ENCODE measurements at regions not wholly inside any gene's neighbourhood (a gene's known extent, or its start where the extent isn't known, plus 50 kb on each side); places are given as distances from the start of the nearest gene placed in this dataset.

- H3K9me3 Mint-ChIP-seq = no peaks in the 10 kb centered on the region
- ATAC-seq (ENCODE audit: low read depth in 2 of 2) (no peak), DNase-seq (no peak)
These were observed 221.4 kb upstream of the SUCLG2 start for GRCh38 chr3:67875858-67876257.

GRCh38 chr3:67875338-67875737, 220.9 kb upstream of the SUCLG2 start:
- Mint-ChIP-seq H3K9me3 (no peaks in the 10 kb centered on the region), H3K36me3 (no peaks in the 10 kb centered on the region), H3K4me3 (no peak overlapping the region), H3K27ac (no peak overlapping the region), H3K27me3 (peaks cover 0 to 11% (median 0%) of the 10 kb centered on the region in 3 donors), H3K4me1 (no peaks in the 10 kb centered on the region)
- DNase-seq = no peak
- ATAC-seq (ENCODE audit: low read depth in 2 of 2) = no peak

More at GRCh38 chr3:67875858-67876257, 221.4 kb upstream of the SUCLG2 start:
- no peak overlapping the region for H3K4me3 Mint-ChIP-seq
- H3K27me3 Mint-ChIP-seq = peaks cover 0 to 11% (median 0%) of the 10 kb centered on the region in 3 donors
- H3K4me1 Mint-ChIP-seq = no peaks in the 10 kb centered on the region
- no peak overlapping the region for H3K27ac Mint-ChIP-seq
- no peaks in the 10 kb centered on the region for H3K36me3 Mint-ChIP-seq

DNA sequence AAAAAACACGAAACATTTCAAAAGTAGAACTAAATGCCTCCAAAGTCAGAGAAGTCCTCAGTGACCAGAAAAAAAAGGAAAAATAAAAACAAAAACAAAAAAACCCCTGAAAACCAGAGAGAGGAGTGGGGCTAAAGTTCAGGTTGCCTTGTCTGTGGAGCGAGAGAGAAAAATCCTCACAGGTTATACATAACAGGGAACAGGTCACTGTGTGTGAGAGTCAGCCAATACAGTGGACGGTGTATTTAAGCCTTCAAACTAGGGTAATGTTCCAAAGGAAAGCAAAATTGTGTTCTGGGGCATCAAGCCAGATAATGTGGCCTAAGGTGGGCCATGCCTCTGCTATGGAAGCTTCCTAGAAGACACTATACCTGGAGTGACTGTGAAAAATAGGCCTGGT, 216.1 kb upstream of the SUCLG2 start:
- Mint-ChIP-seq H3K36me3 (no peaks in the 10 kb centered on the region), H3K27me3 (peaks cover 0 to 3% (median 0%) of the 10 kb centered on the region in 3 donors), H3K9me3 (peaks cover 0 to 6% (median 0%) of the 10 kb centered on the region in 7 donors), H3K27ac (no peak overlapping the region), H3K4me1 (no peaks in the 10 kb centered on the region), H3K4me3 (no peak overlapping the region)
- DNase-seq (no peak), ATAC-seq (ENCODE audit: low read depth in 2 of 2) (no peak)

DNA sequence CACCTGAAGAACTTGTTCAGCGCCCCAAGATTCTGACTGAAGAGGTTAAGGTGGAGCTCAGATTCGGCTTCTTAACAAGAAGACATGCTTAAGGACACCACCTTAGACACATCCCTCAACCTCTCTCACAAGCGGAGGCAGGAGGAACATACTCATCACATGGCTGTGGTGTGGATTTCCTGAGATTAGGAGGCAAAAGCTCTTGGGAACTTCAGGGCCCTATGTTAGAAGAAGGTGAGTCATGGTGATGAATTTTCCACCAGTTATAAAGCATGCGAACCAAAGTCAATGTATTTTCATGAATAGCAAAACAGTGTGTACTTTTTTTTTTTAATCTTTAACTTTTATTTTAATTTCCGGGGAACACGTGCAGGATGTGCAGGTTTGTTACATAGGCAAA, 212.2 kb upstream of the SUCLG2 start:
- Mint-ChIP-seq H3K36me3 (no peaks in the 10 kb centered on the region), H3K4me1 (no peaks in the 10 kb centered on the region), H3K9me3 (peaks cover 0 to 6% (median 2%) of the 10 kb centered on the region in 7 donors), H3K27ac (no peak overlapping the region), H3K4me3 (no peak overlapping the region), H3K27me3 (no peaks in the 10 kb centered on the region)
- DNase-seq = no peak
- no peak for ATAC-seq (ENCODE audit: low read depth in 2 of 2)

GRCh38 chr3:67864587-67865183, 210.3 kb upstream of the SUCLG2 start:
- DNase-seq = no peak
- Mint-ChIP-seq H3K4me3 (no peak overlapping the region), H3K27me3 (no peaks in the 10 kb centered on the region), H3K27ac (no peak overlapping the region), H3K36me3 (no peaks in the 10 kb centered on the region), H3K4me1 (no peaks in the 10 kb centered on the region), H3K9me3 (peaks cover 0 to 6% (median 2%) of the 10 kb centered on the region in 7 donors)
- no peak for ATAC-seq (ENCODE audit: low read depth in 2 of 2)

GRCh38 chr3:67863869-67864268, 209.5 kb upstream of the SUCLG2 start:
- Mint-ChIP-seq H3K4me1 (no peaks in the 10 kb centered on the region), H3K4me3 (no peak overlapping the region), H3K27me3 (no peaks in the 10 kb centered on the region), H3K9me3 (peaks cover 0 to 7% (median 2%) of the 10 kb centered on the region in 7 donors), H3K27ac (no peak overlapping the region), H3K36me3 (no peaks in the 10 kb centered on the region)
- ATAC-seq (ENCODE audit: low read depth in 2 of 2) (no peak), DNase-seq (no peak)

GRCh38 chr3:67860429-67860828, 206.0 kb upstream of the SUCLG2 start:
- H3K36me3 Mint-ChIP-seq = no peaks in the 10 kb centered on the region
- no peak overlapping the region for H3K4me3 Mint-ChIP-seq
- H3K27ac Mint-ChIP-seq = no peak overlapping the region
- ATAC-seq (ENCODE audit: low read depth in 2 of 2) (no peak), DNase-seq (no peak)
- H3K4me1 Mint-ChIP-seq = no peaks in the 10 kb centered on the region
- no peaks in the 10 kb centered on the region for H3K27me3 Mint-ChIP-seq
- peaks cover 0 to 4% (median 0%) of the 10 kb centered on the region in 7 donors for H3K9me3 Mint-ChIP-seq

- DNase-seq = no peak
- Mint-ChIP-seq H3K9me3 (peaks cover 0 to 4% (median 0%) of the 10 kb centered on the region in 7 donors), H3K36me3 (no peaks in the 10 kb centered on the region), H3K4me1 (no peaks in the 10 kb centered on the region), H3K4me3 (no peak overlapping the region), H3K27me3 (peaks cover 5 to 13% (median 9%) of the 10 kb centered on the region in 3 donors), H3K27ac (no peak overlapping the region)
- ATAC-seq (ENCODE audit: low read depth in 2 of 2) = no peak
These were observed 204.1 kb upstream of the SUCLG2 start for GRCh38 chr3:67858492-67858891.

GRCh38 chr3:67856718-67857117, 202.3 kb upstream of the SUCLG2 start:
- no peaks in the 10 kb centered on the region for H3K4me1 Mint-ChIP-seq
- peaks cover 8 to 15% (median 9%) of the 10 kb centered on the region in 3 donors for H3K27me3 Mint-ChIP-seq
- no peak overlapping the region for H3K27ac Mint-ChIP-seq
- DNase-seq = no peak
- no peak overlapping the region for H3K4me3 Mint-ChIP-seq
- peaks cover 0 to 4% (median 0%) of the 10 kb centered on the region in 7 donors for H3K9me3 Mint-ChIP-seq
- no peaks in the 10 kb centered on the region for H3K36me3 Mint-ChIP-seq
- no peak for ATAC-seq (ENCODE audit: low read depth in 2 of 2)

DNA sequence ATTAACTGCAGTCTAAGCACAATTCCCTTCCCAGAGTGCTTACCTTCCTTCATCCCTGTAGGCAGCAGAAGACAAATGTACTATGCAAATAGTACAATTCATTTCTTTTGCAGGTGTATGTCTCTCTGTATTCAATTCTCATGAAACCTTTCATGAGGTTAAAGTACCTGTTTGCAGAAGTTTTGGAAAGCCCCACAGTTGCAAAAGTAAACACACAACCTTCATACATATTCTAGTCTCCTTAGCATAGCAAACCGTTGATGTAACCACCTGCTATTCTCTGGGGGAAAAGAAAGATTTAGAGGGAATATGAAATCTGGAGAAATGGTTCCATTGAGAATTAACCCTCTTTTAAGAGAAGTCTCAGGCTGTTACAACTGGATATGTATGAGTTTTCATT, 200.3 kb upstream of the SUCLG2 start:
- Mint-ChIP-seq H3K27ac (no peak overlapping the region), H3K4me1 (no peaks in the 10 kb centered on the region), H3K4me3 (no peak overlapping the region), H3K36me3 (no peaks in the 10 kb centered on the region), H3K9me3 (peaks cover 0 to 4% (median 0%) of the 10 kb centered on the region in 7 donors), H3K27me3 (peaks cover 9 to 15% (median 13%) of the 10 kb centered on the region in 3 donors)
- ATAC-seq (ENCODE audit: low read depth in 2 of 2) (no peak), DNase-seq (no peak)

DNA sequence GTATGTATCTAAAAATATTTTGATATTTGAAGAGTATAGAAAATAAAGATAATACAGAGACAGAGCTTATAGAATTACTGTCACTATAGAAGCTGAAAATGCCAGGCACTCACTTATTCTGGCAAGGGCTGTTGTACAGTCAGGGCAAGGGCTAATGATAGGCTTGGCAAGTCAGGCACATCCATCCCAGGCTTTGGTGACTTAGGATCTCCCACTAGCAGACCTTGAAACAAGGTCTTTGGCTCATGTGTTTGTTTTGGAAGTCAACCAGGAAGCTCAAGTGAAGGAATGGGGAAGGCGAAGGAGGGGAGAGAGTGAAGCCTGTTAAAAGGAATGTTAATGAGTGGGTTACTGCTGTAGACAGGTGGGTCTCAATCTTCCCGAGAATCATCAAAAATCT, 199.1 kb upstream of the SUCLG2 start:
- H3K9me3 Mint-ChIP-seq = peaks cover 0 to 2% (median 0%) of the 10 kb centered on the region in 7 donors
- no peaks in the 10 kb centered on the region for H3K36me3 Mint-ChIP-seq
- H3K27me3 Mint-ChIP-seq = peaks cover 9 to 15% (median 13%) of the 10 kb centered on the region in 3 donors
- H3K4me3 Mint-ChIP-seq = no peak overlapping the region
- H3K27ac Mint-ChIP-seq = no peak overlapping the region
- ATAC-seq (ENCODE audit: low read depth in 2 of 2) (no peak), DNase-seq (no peak)
- H3K4me1 Mint-ChIP-seq = no peaks in the 10 kb centered on the region

DNA sequence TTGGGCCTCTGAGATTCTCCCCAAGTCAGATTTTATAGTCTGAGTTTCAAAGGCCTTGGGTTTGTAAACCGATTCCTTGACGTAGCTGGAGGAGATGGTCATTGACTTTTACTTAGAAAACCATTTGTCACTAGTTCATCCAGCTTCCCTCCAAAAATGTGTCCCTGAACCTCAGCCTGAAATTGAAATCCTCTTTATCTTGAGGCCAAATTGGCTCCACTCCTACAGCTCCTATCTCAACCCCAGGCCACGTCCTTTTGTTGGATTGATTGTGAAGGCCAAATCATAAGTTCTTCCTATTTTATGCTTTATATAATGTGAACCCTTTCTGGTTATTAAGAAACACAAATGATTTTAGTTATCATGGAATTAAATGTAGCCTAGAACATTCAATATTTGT, 193.9 kb upstream of the SUCLG2 start:
- H3K27me3 Mint-ChIP-seq = peaks cover 0 to 12% (median 5%) of the 10 kb centered on the region in 3 donors
- no peak for ATAC-seq (ENCODE audit: low read depth in 2 of 2)

GRCh38 chr3:67846166-67846565, 191.8 kb upstream of the SUCLG2 start:
- Mint-ChIP-seq H3K9me3 (peaks cover 0 to 3% (median 0%) of the 10 kb centered on the region in 7 donors), H3K4me3 (no peak overlapping the region), H3K27me3 (peaks cover 2 to 7% (median 5%) of the 10 kb centered on the region in 3 donors), H3K4me1 (no peaks in the 10 kb centered on the region), H3K36me3 (no peaks in the 10 kb centered on the region), H3K27ac (no peak overlapping the region)
- no peak for ATAC-seq (ENCODE audit: low read depth in 2 of 2)
- no peak for DNase-seq

More for the DNA sequence above, 193.9 kb upstream of the SUCLG2 start:
- Mint-ChIP-seq H3K4me1 (no peaks in the 10 kb centered on the region), H3K9me3 (peaks cover 0 to 2% (median 0%) of the 10 kb centered on the region in 7 donors), H3K36me3 (no peaks in the 10 kb centered on the region), H3K4me3 (no peak overlapping the region), H3K27ac (no peak overlapping the region)
- DNase-seq = no peak

DNA sequence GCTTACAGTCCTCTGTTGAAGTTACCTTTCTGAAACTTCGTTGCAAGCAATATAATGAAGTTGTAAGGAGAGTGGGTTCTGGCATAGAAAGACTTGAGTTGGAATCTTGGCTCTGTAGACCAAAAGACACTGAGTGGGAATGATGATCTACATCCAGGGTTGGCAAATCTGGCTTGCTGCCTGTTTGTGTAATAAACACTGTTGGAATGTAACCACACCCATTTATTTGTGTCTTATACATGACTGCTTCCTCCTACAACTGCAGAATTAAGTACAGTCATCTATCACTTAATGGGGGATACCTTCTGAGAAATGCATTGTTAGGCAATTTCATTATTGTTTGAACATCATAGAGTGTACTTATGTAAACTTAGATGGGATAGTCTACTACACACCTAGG, 178.4 kb upstream of the SUCLG2 start:
- Mint-ChIP-seq H3K4me1 (no peaks in the 10 kb centered on the region), H3K4me3 (no peak overlapping the region), H3K9me3 (peaks cover 6 to 46% (median 21%) of the 10 kb centered on the region in 7 donors), H3K27ac (no peak overlapping the region), H3K27me3 (peaks cover 0 to 17% (median 11%) of the 10 kb centered on the region in 3 donors), H3K36me3 (peaks cover 0 to 8% of the 10 kb centered on the region in 2 donors)
- no peak for DNase-seq
- ATAC-seq (ENCODE audit: low read depth in 2 of 2) = no peak
